Karpas-422 (cell line): ENCODE measurements at regions not wholly inside any gene's neighbourhood (a gene's known extent, or its start where the extent isn't known, plus 50 kb on each side); places are given as distances from the start of the nearest gene placed in this dataset.

ENCODE experiments used
- DNase-seq: peaks from one replicate; pipeline ENCODE4 v3.0.0-alpha.2; 2015
- H2AFZ ChIP-seq: fragments of 200-600 bp; sonication (generic); 2 replicates; pipeline ENCODE4 v1.6.1; 2014; ENCODE audit warnings: antibody characterized with exemption, low read length, mixed read lengths
- H3K27ac ChIP-seq: fragments of 200-600 bp; sonication (generic); 2 replicates; pipeline ENCODE4 v1.5.1; 2014; ENCODE audit warnings: mild to moderate bottlenecking, low read length, moderate library complexity
- H3K27me3 ChIP-seq: fragments of 200-600 bp; sonication (generic); 2 replicates; pipeline ENCODE4 v1.6.1; 2014; ENCODE audit warnings: low read length, mixed read lengths
- H3K36me3 ChIP-seq: fragments of 200-600 bp; sonication (generic); 2 replicates; pipeline ENCODE4 v1.6.1; 2014; ENCODE audit warnings: low read length, mixed read lengths; ENCODE audit not compliant: insufficient read depth
- H3K4me1 ChIP-seq: fragments of 200-600 bp; sonication (generic); 2 replicates; pipeline ENCODE4 v1.6.1; 2014; ENCODE audit warnings: mild to moderate bottlenecking, low read length, mixed read lengths
- H3K4me2 ChIP-seq: fragments of 200-600 bp; sonication (generic); 2 replicates; pipeline ENCODE4 v1.6.1; 2014; ENCODE audit warnings: low read length, low read depth, mild to moderate bottlenecking; ENCODE audit not compliant: poor library complexity, severe bottlenecking
- H3K4me3 ChIP-seq: fragments of 200-600 bp; sonication (generic); 2 replicates; pipeline ENCODE4 v1.5.1; 2014; ENCODE audit warnings: mild to moderate bottlenecking, antibody characterized with exemption, low read length, mixed read lengths
- H3K79me2 ChIP-seq: fragments of 200-600 bp; sonication (generic); 2 replicates; pipeline ENCODE4 v1.6.1; 2014; ENCODE audit warnings: mild to moderate bottlenecking, low read length, mixed read lengths
- H3K9ac ChIP-seq: fragments of 200-600 bp; sonication (generic); 2 replicates; pipeline ENCODE4 v1.6.0; 2014; ENCODE audit warnings: low read length
- H3K9me2 ChIP-seq: fragments of 200-600 bp; sonication (generic), shearing (Covaris generic); replicated peaks from 2 replicates; pipeline ENCODE4 v1.6.0; 2014; ENCODE audit warnings: mild to moderate bottlenecking, low read length, moderate library complexity; ENCODE audit not compliant: insufficient read depth
- H3K9me3 ChIP-seq: fragments of 300-700, 200-600 bp; sonication (generic); 2 replicates; pipeline ENCODE4 v1.6.1; 2014; ENCODE audit warnings: low read length, mixed read lengths
- H4K20me1 ChIP-seq: fragments of 200-600 bp; sonication (generic); 2 replicates; pipeline ENCODE4 v1.6.1; 2014; ENCODE audit warnings: mild to moderate bottlenecking, antibody characterized with exemption, low read length, low read depth; ENCODE audit not compliant: insufficient read depth

DNA sequence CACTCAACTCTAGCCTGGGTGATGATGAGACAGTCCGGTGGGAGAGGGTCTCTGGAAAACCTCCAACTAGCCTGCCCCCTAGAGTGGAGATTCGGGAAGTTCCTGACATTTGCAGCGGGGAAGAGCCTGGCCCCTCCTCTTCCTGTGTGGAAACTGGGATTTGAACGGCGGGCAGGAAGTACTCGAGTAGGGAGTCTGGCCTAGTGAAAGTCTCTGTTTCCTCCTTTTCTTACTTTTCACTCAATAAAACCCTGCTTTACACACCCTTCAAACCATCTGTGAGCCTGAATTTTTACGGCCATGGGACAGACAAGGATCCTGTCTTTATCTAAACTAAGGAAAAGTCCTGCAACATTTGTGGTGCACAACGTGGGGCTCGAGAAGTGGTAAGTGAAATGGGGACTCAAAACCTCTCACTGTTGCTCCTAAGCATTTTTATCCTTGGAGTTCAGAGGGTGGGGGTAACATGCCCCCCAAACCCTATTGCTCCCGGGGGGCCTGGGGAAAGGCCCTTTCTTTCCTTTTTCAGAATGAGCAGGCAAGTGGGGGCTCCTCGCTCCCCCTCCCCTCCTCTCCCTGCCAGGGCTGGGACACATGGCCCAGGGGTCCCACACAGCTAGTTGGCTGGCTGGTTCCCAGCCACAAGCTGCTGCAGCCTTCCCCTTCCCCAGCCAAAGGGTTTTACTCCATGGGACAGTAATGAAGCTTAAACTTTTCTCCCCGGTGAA is 224.7 kb upstream of the GBE1 start:
- Histone ChIP-seq H3K36me3 (no peaks in the 10 kb centered on the region), H3K9ac (no peak overlapping the region), H3K9me2 (no peaks in the 10 kb centered on the region), H4K20me1 (no peaks in the 10 kb centered on the region), H3K4me1 (no peaks in the 10 kb centered on the region), H2AFZ (no peak overlapping the region), H3K9me3 (no peaks in the 10 kb centered on the region), H3K27me3 (no peaks in the 10 kb centered on the region), H3K27ac (no peak overlapping the region), H3K4me3 (no peak overlapping the region), H3K79me2 (no peaks in the 10 kb centered on the region), H3K4me2 (no peak overlapping the region)
- no peak for DNase-seq

DNA sequence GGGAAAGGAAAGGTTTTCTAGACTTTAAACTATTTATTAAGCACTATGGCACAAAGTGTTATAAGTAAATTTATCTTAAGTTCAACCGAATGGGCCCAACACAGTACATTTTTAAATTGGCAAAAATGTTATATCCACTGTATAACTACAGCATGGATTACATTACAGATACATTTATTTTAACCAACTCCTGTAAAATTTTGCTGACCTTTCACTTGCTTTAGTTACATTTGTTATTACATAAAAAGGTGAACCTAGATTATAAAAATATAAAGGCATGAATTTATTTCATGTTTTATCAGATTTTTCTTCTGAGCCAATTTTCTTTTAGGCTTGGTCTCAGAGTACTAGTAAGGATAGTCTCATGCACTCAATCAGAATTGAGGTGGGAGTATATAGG is 221.9 kb upstream of the GBE1 start:
- Histone ChIP-seq H3K4me3 (no peak overlapping the region), H3K27me3 (no peaks in the 10 kb centered on the region), H3K9me3 (no peaks in the 10 kb centered on the region), H3K36me3 (no peaks in the 10 kb centered on the region), H3K79me2 (no peaks in the 10 kb centered on the region), H4K20me1 (no peaks in the 10 kb centered on the region), H3K27ac (no peak overlapping the region), H3K4me1 (no peaks in the 10 kb centered on the region), H2AFZ (no peak overlapping the region), H3K9ac (no peak overlapping the region), H3K4me2 (no peak overlapping the region), H3K9me2 (no peaks in the 10 kb centered on the region)
- DNase-seq = no peak

DNA sequence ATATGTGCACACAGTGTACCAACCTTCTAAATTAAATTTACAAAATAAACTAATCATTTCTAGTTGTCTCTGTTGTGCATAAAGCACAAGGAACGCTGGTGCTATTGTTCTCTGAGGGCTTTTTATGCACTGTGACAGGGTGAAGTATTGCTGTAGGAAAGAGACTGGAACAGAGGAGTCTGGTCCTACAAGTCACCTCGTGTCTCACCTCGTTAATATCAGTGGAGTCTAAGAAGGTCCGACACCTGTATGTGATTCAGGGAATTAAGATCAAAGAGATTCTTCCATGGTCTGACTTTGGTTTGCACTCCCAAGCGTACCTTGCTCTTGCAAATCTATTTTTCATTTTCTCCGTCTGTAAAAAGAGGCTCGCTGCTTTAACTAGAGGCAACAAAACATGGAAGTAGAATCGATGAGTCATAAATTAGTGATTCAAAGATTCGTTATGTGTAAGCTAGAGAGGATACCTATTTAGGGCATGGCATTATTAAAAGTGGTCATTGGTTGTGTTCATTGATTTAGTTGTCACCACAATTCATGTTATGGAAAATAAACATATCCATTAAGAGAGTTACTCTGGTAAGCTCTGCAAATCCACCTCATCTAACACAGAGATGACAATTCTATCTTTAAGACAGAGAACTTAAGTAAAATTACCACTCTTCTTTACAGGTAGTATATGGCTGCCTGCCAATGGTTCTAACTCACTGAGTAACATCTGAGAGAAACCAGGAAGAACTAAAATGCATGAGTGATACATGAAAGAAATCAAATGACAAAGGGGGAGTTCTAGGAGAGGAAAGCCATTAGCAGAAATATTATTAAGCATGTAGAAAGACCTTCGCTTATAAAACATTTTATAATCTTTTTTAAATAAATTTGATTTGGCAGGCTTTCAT is 219.4 kb upstream of the GBE1 start:
- no peak for DNase-seq
- no peak overlapping the region for H2AFZ ChIP-seq
- no peak overlapping the region for H3K9ac ChIP-seq
- H3K27ac ChIP-seq = no peak overlapping the region
- no peaks in the 10 kb centered on the region for H4K20me1 ChIP-seq
- no peaks in the 10 kb centered on the region for H3K36me3 ChIP-seq
- no peak overlapping the region for H3K4me3 ChIP-seq
- no peaks in the 10 kb centered on the region for H3K9me3 ChIP-seq
- H3K9me2 ChIP-seq = no peaks in the 10 kb centered on the region
- no peaks in the 10 kb centered on the region for H3K79me2 ChIP-seq
- no peaks in the 10 kb centered on the region for H3K4me1 ChIP-seq
- H3K27me3 ChIP-seq = no peaks in the 10 kb centered on the region
- no peak overlapping the region for H3K4me2 ChIP-seq

DNA sequence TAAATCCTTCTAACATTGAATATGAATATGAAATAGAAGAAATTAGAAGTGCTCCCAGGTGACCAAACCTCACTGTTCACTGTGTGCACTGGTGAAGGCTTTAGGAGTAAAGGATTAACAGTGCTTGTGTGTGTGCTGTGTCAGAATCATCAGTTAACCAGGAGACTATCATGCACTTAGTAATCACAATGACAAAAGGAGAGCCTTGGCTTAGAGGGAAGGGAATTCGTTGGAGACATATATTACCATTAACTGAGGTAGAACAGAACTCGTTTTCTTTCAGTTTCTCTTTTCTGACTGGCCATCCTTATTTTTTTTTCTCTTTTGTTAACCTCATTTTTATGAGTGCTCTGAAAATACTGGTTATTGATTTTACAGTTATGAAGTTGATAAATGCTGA is 213.3 kb upstream of the GBE1 start:
- Histone ChIP-seq H3K36me3 (no peaks in the 10 kb centered on the region), H3K9me2 (no peaks in the 10 kb centered on the region), H3K27ac (no peak overlapping the region), H3K9ac (no peak overlapping the region), H3K9me3 (no peaks in the 10 kb centered on the region), H3K4me1 (no peaks in the 10 kb centered on the region), H3K79me2 (no peaks in the 10 kb centered on the region), H3K27me3 (no peaks in the 10 kb centered on the region), H4K20me1 (no peaks in the 10 kb centered on the region), H3K4me3 (no peak overlapping the region), H3K4me2 (no peak overlapping the region), H2AFZ (no peak overlapping the region)
- DNase-seq = no peak

DNA sequence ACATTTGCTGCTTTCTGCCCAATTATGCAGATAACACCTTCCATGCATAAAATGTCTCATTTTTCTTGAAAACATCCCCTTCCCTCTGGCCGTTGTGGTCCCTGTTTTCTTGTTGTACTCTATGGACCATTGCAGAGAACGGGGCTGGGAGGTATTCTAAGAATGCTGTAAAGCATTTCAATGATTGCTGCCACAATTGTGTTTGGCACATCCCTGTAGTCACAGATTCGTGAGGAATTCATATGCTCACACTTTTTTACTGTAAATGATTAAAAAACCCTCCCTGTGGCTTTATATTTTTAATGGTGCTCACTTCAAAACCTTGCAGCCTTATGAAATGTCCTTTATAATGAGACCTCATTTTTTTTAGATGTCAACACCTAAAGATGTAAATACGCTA is 207.2 kb upstream of the GBE1 start:
- DNase-seq = no peak
- no peak overlapping the region for H3K27ac ChIP-seq
- no peaks in the 10 kb centered on the region for H3K9me2 ChIP-seq
- H4K20me1 ChIP-seq = no peaks in the 10 kb centered on the region
- no peaks in the 10 kb centered on the region for H3K4me1 ChIP-seq
- H3K9ac ChIP-seq = no peak overlapping the region
- no peaks in the 10 kb centered on the region for H3K79me2 ChIP-seq
- no peak overlapping the region for H3K4me3 ChIP-seq
- H2AFZ ChIP-seq = no peak overlapping the region
- H3K36me3 ChIP-seq = no peaks in the 10 kb centered on the region
- no peak overlapping the region for H3K4me2 ChIP-seq
- H3K9me3 ChIP-seq = no peaks in the 10 kb centered on the region
- H3K27me3 ChIP-seq = no peaks in the 10 kb centered on the region

DNA sequence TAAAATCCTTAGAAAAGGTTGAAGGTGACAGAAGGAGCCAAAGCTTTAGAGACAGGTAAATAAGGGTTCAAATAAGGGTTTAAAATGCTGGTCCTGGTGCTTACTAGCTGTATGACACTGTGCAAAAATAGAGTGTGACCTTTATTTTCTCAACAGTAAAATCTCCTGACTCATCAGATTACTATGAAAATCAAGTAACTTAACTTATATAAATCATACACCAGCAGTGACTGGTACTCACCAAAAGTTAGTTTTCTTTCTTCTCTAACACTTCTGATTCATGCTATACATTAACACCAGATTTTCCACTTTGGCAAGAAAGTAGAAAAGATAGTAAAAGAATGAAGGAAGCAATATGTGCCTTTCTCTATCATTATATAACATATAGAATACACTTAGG is 205.9 kb upstream of the GBE1 start:
- Histone ChIP-seq H4K20me1 (no peaks in the 10 kb centered on the region), H2AFZ (no peak overlapping the region), H3K9me3 (no peaks in the 10 kb centered on the region), H3K4me2 (no peak overlapping the region), H3K9ac (no peak overlapping the region), H3K36me3 (no peaks in the 10 kb centered on the region), H3K4me3 (no peak overlapping the region), H3K27ac (no peak overlapping the region), H3K27me3 (no peaks in the 10 kb centered on the region), H3K9me2 (no peaks in the 10 kb centered on the region), H3K4me1 (no peaks in the 10 kb centered on the region), H3K79me2 (no peaks in the 10 kb centered on the region)
- no peak for DNase-seq

DNA sequence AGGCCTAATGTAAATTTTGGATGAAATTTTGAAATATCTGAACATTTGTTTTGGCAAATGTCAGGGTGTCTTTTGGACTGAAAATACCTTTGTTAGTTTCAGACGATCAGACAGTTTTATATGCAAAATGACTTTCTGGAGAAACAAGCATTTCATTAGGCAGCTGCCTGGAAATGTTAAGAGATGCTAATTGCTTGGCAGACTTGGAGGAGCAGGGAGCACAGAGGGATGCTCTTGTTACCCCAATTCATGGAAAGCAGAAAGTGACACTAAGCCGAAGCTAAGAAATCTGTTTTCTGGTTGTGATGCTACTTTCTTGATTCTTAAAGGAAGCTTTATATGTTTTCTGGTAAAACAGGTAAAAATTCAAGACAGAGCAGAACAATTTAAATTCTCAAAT is 204.3 kb upstream of the GBE1 start:
- H3K4me3 ChIP-seq = no peak overlapping the region
- H3K9me2 ChIP-seq = no peaks in the 10 kb centered on the region
- H3K4me1 ChIP-seq = no peaks in the 10 kb centered on the region
- no peak overlapping the region for H3K9ac ChIP-seq
- H2AFZ ChIP-seq = no peak overlapping the region
- H3K79me2 ChIP-seq = no peaks in the 10 kb centered on the region
- H3K27ac ChIP-seq = no peak overlapping the region
- H3K27me3 ChIP-seq = no peaks in the 10 kb centered on the region
- H3K4me2 ChIP-seq = no peak overlapping the region
- DNase-seq = no peak
- no peaks in the 10 kb centered on the region for H3K9me3 ChIP-seq
- no peaks in the 10 kb centered on the region for H4K20me1 ChIP-seq
- no peaks in the 10 kb centered on the region for H3K36me3 ChIP-seq

DNA sequence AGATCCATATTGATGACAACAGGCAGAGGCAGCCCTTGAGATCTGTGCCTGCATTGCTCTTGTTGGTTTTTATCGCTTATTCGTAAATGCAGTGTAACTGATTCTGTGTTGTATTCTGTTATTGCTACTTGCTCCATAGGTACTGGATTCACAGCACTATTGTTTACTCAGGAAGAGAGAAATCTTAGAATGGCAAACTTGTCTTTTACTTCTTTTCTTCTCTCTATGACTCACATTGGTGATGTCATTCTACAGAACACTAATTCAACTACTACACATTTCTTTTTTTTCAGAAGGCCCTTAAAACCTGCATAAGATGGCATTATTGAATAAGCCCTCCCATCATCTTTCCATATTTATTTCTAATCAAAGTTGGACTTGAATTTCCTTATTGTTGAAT is 201.0 kb upstream of the GBE1 start:
- DNase-seq = no peak
- Histone ChIP-seq H3K27ac (no peak overlapping the region), H3K79me2 (no peaks in the 10 kb centered on the region), H3K9me2 (no peaks in the 10 kb centered on the region), H3K9me3 (no peaks in the 10 kb centered on the region), H3K4me3 (no peak overlapping the region), H2AFZ (no peak overlapping the region), H4K20me1 (no peaks in the 10 kb centered on the region), H3K36me3 (no peaks in the 10 kb centered on the region), H3K27me3 (no peaks in the 10 kb centered on the region), H3K4me2 (no peak overlapping the region), H3K9ac (no peak overlapping the region), H3K4me1 (no peaks in the 10 kb centered on the region)
